MCF 10A (cell line): ENCODE measurements at regions not wholly inside any gene's neighbourhood (a gene's known extent, or its start where the extent isn't known, plus 50 kb on each side); places are given as distances from the start of the nearest gene placed in this dataset.
"Not testable (repeated sequence)": the region's sequence is repeated elsewhere in the genome, so short reads cannot be mapped to it uniquely, and the experiment has no call there.

ENCODE experiments used
- BruUV-seq: library from RNA; stranded (reverse); fragments of 400-500 nt; replicated peaks from 2 replicates; lab custom pipeline; 2021; lab: Mats Ljungman, UMichigan
- CTCF ChIA-PET: fragments of 300-600 bp; sonication (Branson Sonifier 250); formaldehyde crosslinking; extraction: SDS; loops from one replicate; lab custom pipeline; 2021; ENCODE audit warnings: antibody characterized with exemption, inconsistent platforms; lab: Yijun Ruan, JAX
- POLR2A ChIA-PET: fragments of 300-600, 350-650 bp; sonication (Branson Sonifier 250); formaldehyde crosslinking; extraction: SDS; loops from one replicate; lab custom pipeline; 2020; ENCODE audit warnings: antibody characterized with exemption, inconsistent platforms; lab: Yijun Ruan, JAX
- DNase-seq: peaks from one replicate; pipeline ENCODE4 v3.0.0-alpha.2; 2018; ENCODE audit not compliant: unreplicated experiment
- H3K27ac Mint-ChIP-seq: one replicate; pipeline ENCODE4 v1.8.0; 2022; ENCODE audit warnings: mild to moderate bottlenecking, low read depth, mixed read lengths; ENCODE audit not compliant: unreplicated experiment
- H3K27me3 Mint-ChIP-seq: one replicate; pipeline ENCODE4 v1.8.0; 2022; ENCODE audit warnings: mixed read lengths; ENCODE audit not compliant: insufficient read depth, unreplicated experiment
- H3K36me3 Mint-ChIP-seq: one replicate; pipeline ENCODE4 v1.8.0; 2022; ENCODE audit warnings: mild to moderate bottlenecking, moderate library complexity, mixed read lengths; ENCODE audit not compliant: insufficient read depth, unreplicated experiment
- H3K4me1 Mint-ChIP-seq: one replicate; pipeline ENCODE4 v1.8.0; 2022; ENCODE audit warnings: mixed read lengths; ENCODE audit not compliant: insufficient read depth, unreplicated experiment
- H3K4me3 Mint-ChIP-seq: one replicate; pipeline ENCODE4 v1.8.0; 2022; ENCODE audit warnings: mild to moderate bottlenecking, moderate library complexity, mixed read lengths; ENCODE audit not compliant: unreplicated experiment
- H3K9me3 Mint-ChIP-seq: one replicate; pipeline ENCODE4 v1.8.0; 2022; ENCODE audit warnings: mixed read lengths; ENCODE audit not compliant: unreplicated experiment
- intact Hi-C: fragments of 100-400 bp; cut with micrococcal nuclease; formaldehyde crosslinking; loops from 2 replicates; pipeline ENCODE4 v1.14.1; 2022
- TF ChIP-seq, protein P1 (sequence below): fragments of 200-600 bp; IDR thresholded peaks from one replicate; pipeline ENCODE4 v1.8.0; 2022; ENCODE audit warnings: antibody characterized with exemption, mild to moderate bottlenecking; ENCODE audit not compliant: unreplicated experiment

DNA sequence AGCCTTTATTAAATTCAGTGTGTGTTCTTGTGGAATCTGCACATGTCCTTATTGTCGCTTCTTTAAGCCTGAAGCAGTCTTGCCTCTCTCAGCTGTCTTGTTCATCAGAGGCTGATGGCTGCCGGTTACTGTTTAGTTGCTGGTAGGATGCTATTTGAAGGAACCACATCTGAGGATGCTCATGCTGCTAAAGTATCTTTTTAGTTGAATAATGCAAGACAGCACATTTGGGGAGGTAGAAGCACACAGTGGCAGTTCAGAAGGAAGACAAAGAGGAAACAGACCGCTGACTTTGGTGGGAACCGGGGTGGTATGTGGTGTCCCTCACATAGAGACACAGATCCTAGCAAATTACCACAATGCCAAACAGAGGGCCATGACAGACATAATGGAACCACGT, 144.2 kb upstream of the HDDC2 start:
- Mint-ChIP-seq H3K27me3 (peaks cover 47% of the 10 kb centered on the region), H3K4me3 (no peak overlapping the region), H3K9me3 (no peaks in the 10 kb centered on the region), H3K4me1 (no peaks in the 10 kb centered on the region), H3K36me3 (no peaks in the 10 kb centered on the region), H3K27ac (no peak overlapping the region)
- TF ChIP-seq, protein P1, sequence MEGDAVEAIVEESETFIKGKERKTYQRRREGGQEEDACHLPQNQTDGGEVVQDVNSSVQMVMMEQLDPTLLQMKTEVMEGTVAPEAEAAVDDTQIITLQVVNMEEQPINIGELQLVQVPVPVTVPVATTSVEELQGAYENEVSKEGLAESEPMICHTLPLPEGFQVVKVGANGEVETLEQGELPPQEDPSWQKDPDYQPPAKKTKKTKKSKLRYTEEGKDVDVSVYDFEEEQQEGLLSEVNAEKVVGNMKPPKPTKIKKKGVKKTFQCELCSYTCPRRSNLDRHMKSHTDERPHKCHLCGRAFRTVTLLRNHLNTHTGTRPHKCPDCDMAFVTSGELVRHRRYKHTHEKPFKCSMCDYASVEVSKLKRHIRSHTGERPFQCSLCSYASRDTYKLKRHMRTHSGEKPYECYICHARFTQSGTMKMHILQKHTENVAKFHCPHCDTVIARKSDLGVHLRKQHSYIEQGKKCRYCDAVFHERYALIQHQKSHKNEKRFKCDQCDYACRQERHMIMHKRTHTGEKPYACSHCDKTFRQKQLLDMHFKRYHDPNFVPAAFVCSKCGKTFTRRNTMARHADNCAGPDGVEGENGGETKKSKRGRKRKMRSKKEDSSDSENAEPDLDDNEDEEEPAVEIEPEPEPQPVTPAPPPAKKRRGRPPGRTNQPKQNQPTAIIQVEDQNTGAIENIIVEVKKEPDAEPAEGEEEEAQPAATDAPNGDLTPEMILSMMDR: no peak
- no peak for DNase-seq
- ChIA-PET POLR2A (no interaction called here), CTCF (interaction anchor here (0.8 kb wide), 1 partner anchor 110 kb away, joined by 3 read pairs; no protein-coding TSS in a partner anchor)
- intact Hi-C loops: no loop called here
- BruUV-seq: no TSS peak

GRCh38 chr6:125451750-125452149, 150.0 kb upstream of the HDDC2 start:
- ChIA-PET CTCF (no interaction called here), POLR2A (no interaction called here)
- H3K4me1 Mint-ChIP-seq: no peaks in the 10 kb centered on the region
- TF ChIP-seq, protein P1: no peak
- H3K36me3 Mint-ChIP-seq: no peaks in the 10 kb centered on the region
- intact Hi-C loops: no loop called here
- no peak overlapping the region for H3K27ac Mint-ChIP-seq
- no peaks in the 10 kb centered on the region for H3K9me3 Mint-ChIP-seq
- no peak for DNase-seq
- no TSS peak for BruUV-seq
- H3K27me3 Mint-ChIP-seq: peaks cover 41% of the 10 kb centered on the region
- H3K4me3 Mint-ChIP-seq: no peak overlapping the region

GRCh38 chr6:125453516-125453915, 151.7 kb upstream of the HDDC2 start:
- BruUV-seq: no TSS peak
- POLR2A ChIA-PET: no interaction called here
- peaks cover 38% of the 10 kb centered on the region for H3K27me3 Mint-ChIP-seq
- TF ChIP-seq, protein P1: no peak
- DNase-seq: no peak
- H3K36me3 Mint-ChIP-seq: no peaks in the 10 kb centered on the region
- H3K4me3 Mint-ChIP-seq: no peak overlapping the region
- no peaks in the 10 kb centered on the region for H3K4me1 Mint-ChIP-seq
- H3K27ac Mint-ChIP-seq: no peak overlapping the region
- no peaks in the 10 kb centered on the region for H3K9me3 Mint-ChIP-seq
- intact Hi-C loops: no loop called here
- CTCF ChIA-PET: no interaction called here

GRCh38 chr6:125454351-125454750, 152.6 kb upstream of the HDDC2 start:
- ChIA-PET CTCF (no interaction called here), POLR2A (no interaction called here)
- intact Hi-C loops: no loop called here
- Mint-ChIP-seq H3K27me3 (peaks cover 44% of the 10 kb centered on the region), H3K36me3 (no peaks in the 10 kb centered on the region), H3K9me3 (peaks cover 7% of the 10 kb centered on the region), H3K4me3 (no peak overlapping the region), H3K27ac (no peak overlapping the region), H3K4me1 (no peaks in the 10 kb centered on the region)
- TF ChIP-seq, protein P1: no peak
- DNase-seq: no peak
- BruUV-seq: no TSS peak

- POLR2A ChIA-PET, H3K4me1 Mint-ChIP-seq, H3K27ac Mint-ChIP-seq, BruUV-seq, DNase-seq, CTCF ChIA-PET, H3K36me3 Mint-ChIP-seq, H3K9me3 Mint-ChIP-seq, intact Hi-C loops, H3K4me3 Mint-ChIP-seq: not testable (repeated sequence)
- H3K27me3 Mint-ChIP-seq: peaks cover 41% of the 10 kb centered on the region
These were observed 156.7 kb upstream of the HDDC2 start for GRCh38 chr6:125458493-125458892.

DNA sequence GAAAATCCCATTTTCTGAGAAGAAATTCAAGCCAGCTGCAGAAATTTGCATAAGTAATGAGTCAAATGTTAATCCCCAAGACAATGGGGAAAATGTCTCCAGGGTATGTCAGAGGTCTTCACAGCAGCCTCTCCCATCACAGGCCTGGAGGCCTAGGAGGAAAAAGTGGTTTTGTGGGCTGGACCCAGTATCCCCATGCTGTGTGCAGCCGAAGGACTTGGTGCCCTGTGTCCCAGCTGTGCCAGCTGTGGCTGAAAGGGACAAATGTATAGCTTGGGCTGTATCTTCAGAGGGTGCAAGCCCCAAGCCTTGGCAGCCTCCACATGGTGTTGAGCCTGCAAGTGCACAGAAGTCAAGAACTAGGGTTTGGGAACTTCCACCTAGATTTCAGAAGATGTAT, 163.6 kb upstream of the HDDC2 start:
- H3K27ac Mint-ChIP-seq, CTCF ChIA-PET, H3K4me1 Mint-ChIP-seq, POLR2A ChIA-PET, H3K4me3 Mint-ChIP-seq, DNase-seq, intact Hi-C loops, H3K36me3 Mint-ChIP-seq, BruUV-seq, H3K9me3 Mint-ChIP-seq: not testable (repeated sequence)
- H3K27me3 Mint-ChIP-seq: peaks cover 93% of the 10 kb centered on the region
